ENCODE measurements at regions not wholly inside any gene's neighbourhood (a gene's known extent, or its start where the extent isn't known, plus 50 kb on each side); places are given as distances from the start of the nearest gene placed in this dataset.

GRCh38 chr10:128222332-128222849 lies 96.2 kb upstream of the MKI67 start:
- FAIRE-seq = no peak

GRCh38 chr10:128230401-128230800 lies 104.2 kb upstream of the MKI67 start:
- no peak for FAIRE-seq

- FAIRE-seq = no peak
These were observed 107.2 kb upstream of the MKI67 start for GRCh38 chr10:128233422-128233821.

GRCh38 chr10:128237710-128238109 lies 111.5 kb upstream of the MKI67 start:
- no peak for FAIRE-seq

- no peak for FAIRE-seq
These were observed 114.8 kb upstream of the MKI67 start for GRCh38 chr10:128241023-128241422.

- no peak for FAIRE-seq
These were observed 116.4 kb upstream of the MKI67 start for GRCh38 chr10:128242641-128243040.

- no peak for FAIRE-seq
These were observed 118.8 kb upstream of the MKI67 start for GRCh38 chr10:128245026-128245425.

- no peak for FAIRE-seq
These were observed 121.4 kb upstream of the MKI67 start for GRCh38 chr10:128247576-128247975.

GRCh38 chr10:128254476-128254875 lies 128.3 kb upstream of the MKI67 start:
- no peak for FAIRE-seq

GRCh38 chr10:128257428-128257827 lies 131.2 kb upstream of the MKI67 start:
- FAIRE-seq = no peak

GRCh38 chr10:128258421-128258976 lies 132.3 kb upstream of the MKI67 start:
- FAIRE-seq = no peak

- peak; percentile 85 for FAIRE-seq
These were observed 137.9 kb upstream of the MKI67 start for GRCh38 chr10:128263891-128264688.

GRCh38 chr10:128265596-128265995 lies 139.4 kb upstream of the MKI67 start:
- FAIRE-seq = no peak

- FAIRE-seq = no peak
These were observed 141.4 kb upstream of the MKI67 start for GRCh38 chr10:128267581-128267980.

GRCh38 chr10:128268015-128268722 lies 141.9 kb upstream of the MKI67 start:
- FAIRE-seq = no peak

GRCh38 chr10:128274938-128275337 lies 148.7 kb upstream of the MKI67 start:
- peak; percentile 51 for FAIRE-seq

GRCh38 chr10:128275388-128276177 lies 149.4 kb upstream of the MKI67 start:
- no peak for FAIRE-seq

GRCh38 chr10:128277267-128277840 lies 151.1 kb upstream of the MKI67 start:
- FAIRE-seq = no peak

- no peak for FAIRE-seq
These were observed 152.1 kb upstream of the MKI67 start for GRCh38 chr10:128278362-128278761.

- FAIRE-seq = no peak
These were observed 154.0 kb upstream of the MKI67 start for GRCh38 chr10:128280271-128280670.

- no peak for FAIRE-seq
These were observed 155.1 kb upstream of the MKI67 start for GRCh38 chr10:128281343-128281742.

GRCh38 chr10:128281861-128282260 lies 155.6 kb upstream of the MKI67 start:
- FAIRE-seq = no peak

Data from endometrium (tissue), 2 donors.